Breast epithelium (tissue), 4 donors: ENCODE measurements at regions not wholly inside any gene's neighbourhood (a gene's known extent, or its start where the extent isn't known, plus 50 kb on each side); places are given as distances from the start of the nearest gene placed in this dataset.

Experiments used
- DNase-seq, 2 donors: peaks; one replicate each; pipeline ENCODE4 v3.0.0-alpha.2; 2019; ENCODE audit warnings: low spot score in 2 of 2
- H3K27ac ChIP-seq, 2 donors: fragments of 200-600 bp; sonication (generic) in 1 of 2; one replicate each; pipeline ENCODE4 v1.5.1; 2016 to 2019; ENCODE audit warnings: mild to moderate bottlenecking in 1 of 2
- H3K27me3 ChIP-seq, 2 donors: fragments of 200-600 bp; sonication (generic) in 1 of 2; one replicate each; pipeline versions ENCODE4 v1.5.1 to v1.6.0; 2017 to 2019; ENCODE audit warnings: control low read depth in 1 of 2, mild to moderate bottlenecking in 1 of 2
- H3K36me3 ChIP-seq: fragments of 200-600 bp; one replicate; pipeline ENCODE4 v1.5.1; 2019
- H3K4me1 ChIP-seq, 2 donors: fragments of 200-600 bp; sonication (generic); one replicate each; pipeline ENCODE4 v1.5.1; 2016 to 2019; ENCODE audit warnings: control low read depth in 1 of 2
- H3K4me3 ChIP-seq, 3 donors: fragments of 200-600 bp; sonication (generic); 1 replicate in 2 of 3; 2 replicates in 1 of 3; pipeline ENCODE4 v1.5.1; 2016 to 2019; ENCODE audit warnings: mild to moderate bottlenecking in 3 of 3, moderate library complexity in 2 of 3
- H3K9me3 ChIP-seq, 2 donors: fragments of 200-600 bp; sonication (generic) in 1 of 2; one replicate each; pipeline ENCODE4 v1.5.1; 2016 to 2019; ENCODE audit warnings: control low read depth in 1 of 2
- POLR2A ChIP-seq: fragments of 450-650 bp; IDR thresholded peaks from one replicate; pipeline ENCODE4 v1.6.1; 2016; ENCODE audit warnings: antibody characterized with exemption, mild to moderate bottlenecking, moderate library complexity
- POLR2AphosphoS5 ChIP-seq, 3 donors: sonication (generic); formaldehyde crosslinking; IDR thresholded peaks; one replicate each; pipeline ENCODE4 v1.6.1; 2017; ENCODE audit warnings: antibody characterized with exemption in 3 of 3
- intact Hi-C: fragments of 100-400 bp; cut with DNase I; formaldehyde crosslinking; loops from one replicate; pipeline ENCODE4 v1.15.1; 2023; ENCODE audit warnings: low total_unique reads
- TF ChIP-seq, protein P1 (sequence below), 3 donors: fragments of 450-650 bp; IDR thresholded peaks; one replicate each; pipeline ENCODE4 v1.5.1; 2016 to 2017; ENCODE audit warnings: antibody characterized with exemption in 3 of 3, mild to moderate bottlenecking in 3 of 3, moderate library complexity in 3 of 3

DNA sequence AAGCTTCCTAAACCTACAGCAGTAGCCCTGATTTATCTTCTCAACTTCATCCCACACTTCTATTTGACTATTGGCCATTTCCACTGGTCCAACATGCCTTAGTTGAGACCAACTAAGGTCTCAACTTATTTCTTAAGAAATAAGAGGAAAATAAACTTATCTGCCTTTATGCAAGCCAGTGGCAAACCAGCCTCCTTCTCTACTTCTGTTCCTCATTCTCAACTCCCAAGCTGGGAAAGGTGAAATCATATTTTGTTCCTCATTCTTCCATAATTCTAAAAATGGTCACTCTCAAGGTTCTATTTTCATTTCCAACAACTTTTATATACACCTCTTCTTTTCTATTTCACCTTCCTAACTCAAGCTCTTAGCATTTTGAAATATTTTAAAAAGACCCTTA lies 149.6 kb upstream of the C9orf72 start:
- Histone ChIP-seq H3K4me1 (no peaks in the 10 kb centered on the region), H3K27me3 (no peaks in the 10 kb centered on the region), H3K36me3 (no peaks in the 10 kb centered on the region), H3K27ac (no peak overlapping the region), H3K4me3 (no peak overlapping the region), H3K9me3 (no peaks in the 10 kb centered on the region)
- intact Hi-C loops: no loop called here
- no peak for DNase-seq
- TF ChIP-seq, protein P1, sequence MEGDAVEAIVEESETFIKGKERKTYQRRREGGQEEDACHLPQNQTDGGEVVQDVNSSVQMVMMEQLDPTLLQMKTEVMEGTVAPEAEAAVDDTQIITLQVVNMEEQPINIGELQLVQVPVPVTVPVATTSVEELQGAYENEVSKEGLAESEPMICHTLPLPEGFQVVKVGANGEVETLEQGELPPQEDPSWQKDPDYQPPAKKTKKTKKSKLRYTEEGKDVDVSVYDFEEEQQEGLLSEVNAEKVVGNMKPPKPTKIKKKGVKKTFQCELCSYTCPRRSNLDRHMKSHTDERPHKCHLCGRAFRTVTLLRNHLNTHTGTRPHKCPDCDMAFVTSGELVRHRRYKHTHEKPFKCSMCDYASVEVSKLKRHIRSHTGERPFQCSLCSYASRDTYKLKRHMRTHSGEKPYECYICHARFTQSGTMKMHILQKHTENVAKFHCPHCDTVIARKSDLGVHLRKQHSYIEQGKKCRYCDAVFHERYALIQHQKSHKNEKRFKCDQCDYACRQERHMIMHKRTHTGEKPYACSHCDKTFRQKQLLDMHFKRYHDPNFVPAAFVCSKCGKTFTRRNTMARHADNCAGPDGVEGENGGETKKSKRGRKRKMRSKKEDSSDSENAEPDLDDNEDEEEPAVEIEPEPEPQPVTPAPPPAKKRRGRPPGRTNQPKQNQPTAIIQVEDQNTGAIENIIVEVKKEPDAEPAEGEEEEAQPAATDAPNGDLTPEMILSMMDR (IDR thresholded peaks at IDR 0.05): no peak
- TF ChIP-seq POLR2A (no peak), POLR2AphosphoS5 (IDR thresholded peaks at IDR 0.05) (no peak)

DNA sequence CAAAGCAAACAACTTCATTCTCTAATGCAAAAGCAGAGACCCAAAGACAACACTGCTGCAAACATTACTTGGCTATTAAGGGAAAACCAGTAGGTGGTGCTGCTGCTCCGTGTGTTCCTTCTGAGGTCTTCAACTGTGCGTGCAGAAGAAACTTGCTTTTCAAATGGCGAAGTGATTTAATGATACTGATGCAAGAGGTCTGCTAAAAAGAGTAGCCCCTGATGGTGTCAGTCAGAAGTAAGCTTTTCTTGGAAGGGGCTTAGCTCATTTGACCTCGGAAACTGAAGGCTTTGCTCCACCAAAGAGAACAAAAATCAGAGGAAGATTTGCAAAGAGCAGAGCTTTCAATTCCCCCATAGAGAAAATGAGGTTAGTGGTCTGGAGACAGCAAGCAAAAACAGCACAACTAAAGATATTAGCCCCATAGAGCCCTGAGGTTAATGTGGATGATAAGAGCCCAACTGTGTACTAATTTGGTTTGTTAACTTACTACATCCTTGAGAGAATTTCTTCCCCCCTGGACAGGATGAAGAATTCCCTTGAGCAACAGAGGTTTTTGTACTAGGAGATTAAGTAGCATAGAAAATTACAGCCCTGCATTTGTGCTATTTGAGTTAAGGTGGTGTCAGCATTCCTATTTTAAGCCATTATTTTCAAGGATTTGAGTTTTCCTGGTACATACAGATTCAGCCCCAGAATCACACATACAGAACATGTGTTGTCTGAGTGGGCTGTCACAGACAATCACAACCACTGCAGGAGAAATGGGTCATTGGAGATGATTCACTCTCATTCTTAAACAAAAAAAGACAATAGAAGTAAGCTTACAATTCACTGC lies 153.2 kb upstream of the C9orf72 start:
- H3K4me3 ChIP-seq: no peak overlapping the region
- H3K36me3 ChIP-seq: no peaks in the 10 kb centered on the region
- H3K9me3 ChIP-seq: no peaks in the 10 kb centered on the region
- H3K27ac ChIP-seq: no peak overlapping the region
- H3K27me3 ChIP-seq: no peaks in the 10 kb centered on the region
- intact Hi-C loops: no loop called here
- TF ChIP-seq, protein P1 (IDR thresholded peaks at IDR 0.05): peak in 2 of 3 donors; percentile 41 to 73
- TF ChIP-seq POLR2A (no peak), POLR2AphosphoS5 (IDR thresholded peaks at IDR 0.05) (no peak)
- no peaks in the 10 kb centered on the region for H3K4me1 ChIP-seq
- DNase-seq: peak in 1 of 2 donors; percentile 24

DNA sequence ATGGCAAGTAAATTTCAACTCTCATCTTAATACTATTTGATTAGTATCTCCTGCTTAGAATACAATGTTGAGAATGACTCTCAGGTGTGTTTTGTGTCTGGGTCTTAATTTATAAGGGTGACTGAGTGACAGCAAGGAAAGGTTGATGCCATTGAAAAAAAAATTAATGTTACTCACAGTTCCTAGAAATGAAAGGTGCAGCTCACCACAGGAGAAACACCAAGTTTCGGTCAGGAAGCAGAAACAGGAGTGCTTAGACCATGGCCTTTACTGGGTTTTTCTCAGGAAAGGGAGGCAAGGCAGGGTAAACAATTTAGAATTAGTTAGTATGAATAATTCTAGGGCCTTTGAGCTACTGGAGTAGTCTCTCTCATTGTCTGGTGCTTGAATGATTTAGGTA lies 159.2 kb upstream of the C9orf72 start:
- H3K4me1 ChIP-seq: no peaks in the 10 kb centered on the region
- no peak overlapping the region for H3K4me3 ChIP-seq
- H3K27me3 ChIP-seq: no peaks in the 10 kb centered on the region
- H3K36me3 ChIP-seq: no peaks in the 10 kb centered on the region
- no peak for DNase-seq
- H3K9me3 ChIP-seq: peaks cover 0 to 9% of the 10 kb centered on the region in 2 donors
- intact Hi-C loops: no loop called here
- no peak overlapping the region for H3K27ac ChIP-seq
- TF ChIP-seq POLR2AphosphoS5 (IDR thresholded peaks at IDR 0.05): no peak
- TF ChIP-seq, protein P1 (IDR thresholded peaks at IDR 0.05): no peak
- no peak for TF ChIP-seq POLR2A

DNA sequence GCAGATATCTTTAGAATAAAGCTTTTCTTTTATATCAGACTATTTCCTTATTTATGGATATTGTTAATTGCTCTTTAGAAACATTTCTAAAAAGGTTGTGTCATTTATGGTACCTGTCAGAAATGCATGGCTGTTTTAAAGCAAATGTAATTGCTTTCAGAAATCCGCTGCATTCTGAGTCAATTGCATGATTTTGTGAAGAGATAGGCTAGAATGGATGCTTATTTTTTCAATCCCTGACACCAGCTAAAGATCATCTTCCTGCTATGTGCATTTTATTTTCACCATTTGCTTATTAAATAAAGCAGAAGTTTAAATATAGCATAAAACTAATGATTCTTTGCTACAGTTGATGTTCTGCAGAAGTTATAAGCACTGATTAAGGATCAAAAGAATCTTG lies 170.2 kb upstream of the C9orf72 start:
- Histone ChIP-seq H3K4me1 (no peaks in the 10 kb centered on the region), H3K9me3 (peaks cover 0 to 5% of the 10 kb centered on the region in 2 donors), H3K36me3 (no peaks in the 10 kb centered on the region), H3K27ac (no peak overlapping the region), H3K4me3 (no peak overlapping the region), H3K27me3 (no peaks in the 10 kb centered on the region)
- DNase-seq: no peak
- intact Hi-C loops: no loop called here
- TF ChIP-seq POLR2AphosphoS5 (IDR thresholded peaks at IDR 0.05): no peak
- TF ChIP-seq, protein P1 (IDR thresholded peaks at IDR 0.05): no peak
- no peak for TF ChIP-seq POLR2A

DNA sequence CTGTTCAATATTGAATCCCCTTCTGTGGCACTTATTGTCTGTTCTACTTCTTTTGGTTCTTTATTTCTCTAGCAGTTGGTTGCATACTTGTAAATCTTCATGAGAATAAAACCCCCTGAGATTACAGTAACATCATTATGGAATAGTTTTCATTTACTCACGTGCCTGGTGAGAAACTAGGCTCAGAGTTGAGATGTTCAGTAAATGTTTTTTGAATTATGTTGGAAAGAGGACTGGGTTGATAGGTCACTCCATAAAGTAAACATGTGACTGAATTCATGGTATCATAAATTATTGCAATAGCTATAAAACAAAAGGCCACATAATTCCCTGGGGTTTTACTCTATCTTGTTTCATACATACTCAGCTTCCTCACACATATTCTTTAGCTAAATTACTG lies 174.2 kb upstream of the C9orf72 start:
- intact Hi-C loops: no loop called here
- no peak for DNase-seq
- Histone ChIP-seq H3K9me3 (no peaks in the 10 kb centered on the region), H3K27me3 (no peaks in the 10 kb centered on the region), H3K27ac (no peak overlapping the region), H3K4me3 (no peak overlapping the region), H3K4me1 (no peaks in the 10 kb centered on the region), H3K36me3 (no peaks in the 10 kb centered on the region)
- TF ChIP-seq, protein P1 (IDR thresholded peaks at IDR 0.05): no peak
- TF ChIP-seq POLR2AphosphoS5 (IDR thresholded peaks at IDR 0.05) (no peak), POLR2A (no peak)
